ENCODE measurements at regions not wholly inside any gene's neighbourhood (a gene's known extent, or its start where the extent isn't known, plus 50 kb on each side); places are given as distances from the start of the nearest gene placed in this dataset.

GRCh38 chr4:19135895-19136633 lies 1114.5 kb upstream of the LCORL start:
- intact Hi-C loops (cut with DNase I), result no loop called here
- 65 to 71% methylated on average over 1 of the region's 1 CpG for WGBS, 2 donors

GRCh38 chr4:19134685-19135084 lies 1113.1 kb upstream of the LCORL start:
- Histone ChIP-seq H3K27me3 (no peaks in the 10 kb centered on the region), H3K4me3 (no peak overlapping the region), H3K27ac (no peak overlapping the region), H3K9me3 (no peaks in the 10 kb centered on the region), H3K4me1 (no peaks in the 10 kb centered on the region), H3K36me3 (no peaks in the 10 kb centered on the region)
- FAIRE-seq, result no peak
- 54 to 65% methylated on average over 3 of the region's 3 CpGs for WGBS, 2 donors
- TF ChIP-seq, protein P1, sequence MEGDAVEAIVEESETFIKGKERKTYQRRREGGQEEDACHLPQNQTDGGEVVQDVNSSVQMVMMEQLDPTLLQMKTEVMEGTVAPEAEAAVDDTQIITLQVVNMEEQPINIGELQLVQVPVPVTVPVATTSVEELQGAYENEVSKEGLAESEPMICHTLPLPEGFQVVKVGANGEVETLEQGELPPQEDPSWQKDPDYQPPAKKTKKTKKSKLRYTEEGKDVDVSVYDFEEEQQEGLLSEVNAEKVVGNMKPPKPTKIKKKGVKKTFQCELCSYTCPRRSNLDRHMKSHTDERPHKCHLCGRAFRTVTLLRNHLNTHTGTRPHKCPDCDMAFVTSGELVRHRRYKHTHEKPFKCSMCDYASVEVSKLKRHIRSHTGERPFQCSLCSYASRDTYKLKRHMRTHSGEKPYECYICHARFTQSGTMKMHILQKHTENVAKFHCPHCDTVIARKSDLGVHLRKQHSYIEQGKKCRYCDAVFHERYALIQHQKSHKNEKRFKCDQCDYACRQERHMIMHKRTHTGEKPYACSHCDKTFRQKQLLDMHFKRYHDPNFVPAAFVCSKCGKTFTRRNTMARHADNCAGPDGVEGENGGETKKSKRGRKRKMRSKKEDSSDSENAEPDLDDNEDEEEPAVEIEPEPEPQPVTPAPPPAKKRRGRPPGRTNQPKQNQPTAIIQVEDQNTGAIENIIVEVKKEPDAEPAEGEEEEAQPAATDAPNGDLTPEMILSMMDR (IDR thresholded peaks at IDR 0.05), result no peak
- intact Hi-C loops (cut with DNase I), result no loop called here
- ATAC-seq, result no peak
- no peak for DNase-seq

More at GRCh38 chr4:19135895-19136633, 1114.5 kb upstream of the LCORL start:
- FAIRE-seq (no peak), ATAC-seq (no peak), DNase-seq (no peak)
- H3K4me1 ChIP-seq, result no peaks in the 10 kb centered on the region
- no peak overlapping the region for H3K27ac ChIP-seq
- H3K9me3 ChIP-seq, result no peaks in the 10 kb centered on the region
- H3K27me3 ChIP-seq, result no peaks in the 10 kb centered on the region
- H3K36me3 ChIP-seq, result no peaks in the 10 kb centered on the region
- H3K4me3 ChIP-seq, result no peak overlapping the region
- TF ChIP-seq, protein P1 (IDR thresholded peaks at IDR 0.05), result no peak

DNA sequence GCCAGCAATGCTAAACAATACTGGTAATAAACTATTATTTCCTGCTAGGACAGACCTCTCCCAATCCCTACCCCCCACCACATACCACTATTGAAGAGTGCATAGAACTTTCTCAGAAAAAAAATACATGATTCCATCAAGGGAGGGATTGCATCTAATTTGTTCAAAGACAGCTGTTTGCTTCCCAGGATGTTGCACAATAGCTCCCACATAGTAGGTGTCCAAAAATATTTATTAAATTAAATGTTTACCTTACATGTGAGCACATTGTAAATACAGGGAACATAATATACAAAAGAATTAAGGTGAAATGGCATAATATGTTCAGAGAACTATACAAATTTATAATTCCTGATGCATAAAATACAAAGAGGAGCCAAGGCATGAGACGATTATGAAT lies 1111.8 kb upstream of the LCORL start:
- intact Hi-C loops (cut with DNase I), result no loop called here
- Histone ChIP-seq H3K4me3 (no peak overlapping the region), H3K27me3 (no peaks in the 10 kb centered on the region), H3K27ac (no peak overlapping the region), H3K9me3 (no peaks in the 10 kb centered on the region), H3K36me3 (no peaks in the 10 kb centered on the region), H3K4me1 (no peaks in the 10 kb centered on the region)
- TF ChIP-seq, protein P1 (IDR thresholded peaks at IDR 0.05), result no peak
- FAIRE-seq, result no peak
- WGBS, 2 donors, result 36 to 50% methylated on average over 1 of the region's 1 CpG
- ATAC-seq, result no peak
- no peak for DNase-seq

GRCh38 chr4:19130866-19131265 lies 1109.3 kb upstream of the LCORL start:
- Histone ChIP-seq H3K27me3 (no peaks in the 10 kb centered on the region), H3K9me3 (no peaks in the 10 kb centered on the region), H3K27ac (no peak overlapping the region), H3K4me3 (no peak overlapping the region), H3K36me3 (no peaks in the 10 kb centered on the region), H3K4me1 (no peaks in the 10 kb centered on the region)
- intact Hi-C loops (cut with DNase I), result no loop called here
- DNase-seq (no peak), FAIRE-seq (no peak), ATAC-seq (no peak)
- TF ChIP-seq, protein P1 (IDR thresholded peaks at IDR 0.05), result no peak

DNA sequence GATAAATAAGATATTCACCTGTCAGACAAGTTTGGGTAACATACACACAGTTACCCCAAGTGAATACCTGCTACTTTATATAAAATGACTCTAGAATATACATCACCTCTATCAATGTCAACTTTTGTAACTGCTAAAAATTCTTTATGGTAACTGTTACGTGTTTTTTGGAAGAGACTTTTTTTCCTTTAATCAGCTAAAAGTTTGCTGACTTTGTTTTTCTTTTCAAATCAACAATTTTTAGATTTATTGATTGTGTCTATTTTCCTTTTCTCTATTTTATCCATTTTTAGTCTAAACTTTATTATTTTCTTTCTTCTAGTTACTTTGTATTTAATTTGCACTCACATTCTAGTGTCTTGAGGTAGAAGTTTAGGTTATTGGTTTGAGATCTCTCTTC lies 1106.6 kb upstream of the LCORL start:
- Histone ChIP-seq H3K27ac (no peak overlapping the region), H3K36me3 (no peaks in the 10 kb centered on the region), H3K27me3 (no peaks in the 10 kb centered on the region), H3K9me3 (no peaks in the 10 kb centered on the region), H3K4me3 (no peak overlapping the region), H3K4me1 (no peaks in the 10 kb centered on the region)
- FAIRE-seq (no peak), DNase-seq (no peak), ATAC-seq (no peak)
- WGBS, 2 donors, result 58 to 67% methylated on average over 1 of the region's 1 CpG
- intact Hi-C loops (cut with DNase I), result no loop called here
- TF ChIP-seq, protein P1 (IDR thresholded peaks at IDR 0.05), result no peak
